HL-60 (cell line): ENCODE measurements at regions not wholly inside any gene's neighbourhood (a gene's known extent, or its start where the extent isn't known, plus 50 kb on each side); places are given as distances from the start of the nearest gene placed in this dataset.

Source experiments
- DNase-seq, 2 experiments: peaks; one replicate each; pipeline ENCODE4 v3.0.0-alpha.2; 2010 to 2020; ENCODE audit warnings: low read depth in 1 of 2, low spot score in 1 of 2
- H3K27ac ChIP-seq: fragments of 250-450 bp; sonication (Bioruptor Pico); replicated peaks from 2 replicates; pipeline ENCODE4 v1.5.1; 2020; ENCODE audit warnings: mild to moderate bottlenecking, moderate library complexity
- H3K27me3 ChIP-seq: fragments of 250-450 bp; sonication (Bioruptor Pico); 2 replicates; pipeline ENCODE4 v1.5.1; 2021; ENCODE audit warnings: mild to moderate bottlenecking, moderate library complexity; ENCODE audit not compliant: insufficient read depth, poor library complexity, severe bottlenecking
- H3K4me3 ChIP-seq: replicated peaks from 2 replicates; pipeline ENCODE4 v1.5.1; 2011; ENCODE audit warnings: mild to moderate bottlenecking, control low read depth, low read length; ENCODE audit not compliant: insufficient read depth
- CTCF ChIP-seq: IDR thresholded peaks from one replicate; pipeline ENCODE4 v1.5.1; 2011; ENCODE audit warnings: low read length, control low read depth, inconsistent platforms; ENCODE audit not compliant: insufficient read depth
- GABPA ChIP-seq: IDR thresholded peaks from 2 replicates; pipeline ENCODE4 v1.6.1; 2012; ENCODE audit warnings: low read depth
- POLR2AphosphoS5 ChIP-seq: IDR thresholded peaks from 2 replicates; pipeline ENCODE4 v1.6.1; 2012; ENCODE audit warnings: low read depth
- SPI1 ChIP-seq: IDR thresholded peaks from 2 replicates; pipeline ENCODE4 v1.6.1; 2012; ENCODE audit warnings: low read depth, mild to moderate bottlenecking, borderline replicate concordance
- TF ChIP-seq, protein P1 (sequence below): IDR thresholded peaks from 2 replicates; pipeline ENCODE4 v1.6.1; 2012; ENCODE audit warnings: low read depth; ENCODE audit not compliant: insufficient replicate concordance

DNA sequence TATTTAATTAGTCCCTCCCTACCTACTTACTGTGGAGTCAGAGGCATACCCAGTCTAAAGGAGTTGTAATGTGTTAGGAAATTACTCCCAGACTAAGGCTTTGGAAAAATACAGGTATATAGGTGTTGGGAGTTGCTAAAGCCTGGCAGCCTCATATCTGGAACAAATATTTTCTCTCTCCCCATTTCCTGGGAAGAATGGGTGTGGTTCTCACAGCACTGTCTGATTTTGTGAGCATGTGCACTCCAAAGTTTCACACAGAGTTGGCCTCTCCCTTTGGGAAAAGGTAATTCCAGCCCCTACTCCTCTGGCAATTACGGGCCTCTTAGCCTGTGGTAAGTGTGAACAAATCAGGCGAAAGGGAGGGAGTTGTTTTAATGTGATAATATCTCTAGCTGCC is 187.0 kb downstream of the MID1IP1 start:
- H3K4me3 ChIP-seq, result no peak overlapping the region
- no peak for TF ChIP-seq CTCF
- H3K27ac ChIP-seq, result no peak overlapping the region
- no peak for DNase-seq
- no peaks in the 10 kb centered on the region for H3K27me3 ChIP-seq

DNA sequence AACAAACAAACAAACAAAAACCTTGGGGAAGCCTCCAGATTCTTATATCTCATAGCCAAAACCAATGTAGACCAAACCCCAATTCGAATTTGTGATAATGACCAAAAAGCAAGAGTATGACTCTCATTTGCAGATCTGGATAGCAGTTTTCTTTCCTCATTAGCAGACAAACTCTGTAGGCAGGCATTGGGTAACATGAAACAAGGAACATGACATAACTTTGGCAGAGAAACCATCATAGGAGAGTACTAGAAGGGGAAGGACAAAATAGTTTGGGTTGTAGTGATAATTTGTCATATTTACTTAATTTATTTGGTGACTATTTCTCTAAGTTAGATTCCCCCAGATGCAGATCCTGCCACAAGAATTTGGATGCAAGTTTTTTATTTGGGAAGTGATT is 187.8 kb downstream of the MID1IP1 start:
- TF ChIP-seq SPI1 (no peak), POLR2AphosphoS5 (no peak), GABPA (no peak), CTCF (no peak)
- TF ChIP-seq, protein P1, sequence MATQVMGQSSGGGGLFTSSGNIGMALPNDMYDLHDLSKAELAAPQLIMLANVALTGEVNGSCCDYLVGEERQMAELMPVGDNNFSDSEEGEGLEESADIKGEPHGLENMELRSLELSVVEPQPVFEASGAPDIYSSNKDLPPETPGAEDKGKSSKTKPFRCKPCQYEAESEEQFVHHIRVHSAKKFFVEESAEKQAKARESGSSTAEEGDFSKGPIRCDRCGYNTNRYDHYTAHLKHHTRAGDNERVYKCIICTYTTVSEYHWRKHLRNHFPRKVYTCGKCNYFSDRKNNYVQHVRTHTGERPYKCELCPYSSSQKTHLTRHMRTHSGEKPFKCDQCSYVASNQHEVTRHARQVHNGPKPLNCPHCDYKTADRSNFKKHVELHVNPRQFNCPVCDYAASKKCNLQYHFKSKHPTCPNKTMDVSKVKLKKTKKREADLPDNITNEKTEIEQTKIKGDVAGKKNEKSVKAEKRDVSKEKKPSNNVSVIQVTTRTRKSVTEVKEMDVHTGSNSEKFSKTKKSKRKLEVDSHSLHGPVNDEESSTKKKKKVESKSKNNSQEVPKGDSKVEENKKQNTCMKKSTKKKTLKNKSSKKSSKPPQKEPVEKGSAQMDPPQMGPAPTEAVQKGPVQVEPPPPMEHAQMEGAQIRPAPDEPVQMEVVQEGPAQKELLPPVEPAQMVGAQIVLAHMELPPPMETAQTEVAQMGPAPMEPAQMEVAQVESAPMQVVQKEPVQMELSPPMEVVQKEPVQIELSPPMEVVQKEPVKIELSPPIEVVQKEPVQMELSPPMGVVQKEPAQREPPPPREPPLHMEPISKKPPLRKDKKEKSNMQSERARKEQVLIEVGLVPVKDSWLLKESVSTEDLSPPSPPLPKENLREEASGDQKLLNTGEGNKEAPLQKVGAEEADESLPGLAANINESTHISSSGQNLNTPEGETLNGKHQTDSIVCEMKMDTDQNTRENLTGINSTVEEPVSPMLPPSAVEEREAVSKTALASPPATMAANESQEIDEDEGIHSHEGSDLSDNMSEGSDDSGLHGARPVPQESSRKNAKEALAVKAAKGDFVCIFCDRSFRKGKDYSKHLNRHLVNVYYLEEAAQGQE, result no peak
- Histone ChIP-seq H3K27ac (peak overlapping the region; percentile 37), H3K27me3 (no peaks in the 10 kb centered on the region), H3K4me3 (no peak overlapping the region)
- peak in 1 of 2 experiments; percentile 46 for DNase-seq

DNA sequence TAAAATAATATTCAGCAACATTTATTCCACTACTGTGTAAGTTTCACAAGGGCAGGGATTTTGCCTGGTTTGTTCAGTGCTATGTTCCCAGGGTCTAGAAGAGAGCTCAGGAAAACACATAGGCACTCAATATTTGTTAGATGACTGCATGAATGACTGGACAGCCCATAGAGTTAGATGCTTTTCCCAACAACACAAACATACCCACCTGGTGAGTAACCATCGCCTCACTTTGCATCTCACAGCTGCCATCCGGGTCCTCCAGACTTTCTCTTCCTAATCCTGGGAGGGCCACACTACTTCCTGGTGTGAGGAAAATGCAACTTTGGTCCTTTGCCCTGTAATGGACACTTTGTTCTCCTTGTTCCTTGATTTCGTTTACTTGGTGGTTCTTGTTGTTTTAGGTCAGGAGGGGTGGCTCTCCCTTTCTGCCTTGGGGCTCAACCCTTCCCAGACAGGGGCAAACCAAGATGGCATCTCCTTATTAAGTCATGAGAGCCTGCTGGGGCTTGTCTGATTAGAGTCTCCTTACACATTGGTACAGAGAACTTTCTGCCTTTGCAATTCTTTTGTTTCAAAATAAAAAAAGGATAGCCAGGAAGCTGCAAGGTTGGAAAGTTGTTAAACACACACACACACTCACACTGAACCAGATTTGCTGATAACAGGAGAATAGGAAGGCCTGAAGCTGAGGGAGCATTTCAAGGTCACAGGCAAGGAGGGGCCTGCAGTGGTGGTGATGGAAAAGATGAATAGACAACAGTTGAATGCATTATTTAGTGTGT is 190.6 kb downstream of the MID1IP1 start:
- H3K27me3 ChIP-seq, result no peaks in the 10 kb centered on the region
- DNase-seq, result no peak
- no peak for TF ChIP-seq CTCF
- TF ChIP-seq POLR2AphosphoS5, result no peak
- TF ChIP-seq, protein P1, result no peak
- TF ChIP-seq GABPA, result no peak
- no peak for TF ChIP-seq SPI1
- H3K4me3 ChIP-seq, result no peak overlapping the region
- no peak overlapping the region for H3K27ac ChIP-seq
